Myocyte (in vitro differentiated cells): ENCODE measurements at regions not wholly inside any gene's neighbourhood (a gene's known extent, or its start where the extent isn't known, plus 50 kb on each side); places are given as distances from the start of the nearest gene placed in this dataset.

Experiments
- DNase-seq: peaks from one replicate; pipeline ENCODE4 v3.0.0-alpha.2; 2012; ENCODE audit warnings: low read depth

- DNase-seq = no peak
Measured at GRCh38 chr10:25661632-25662031, 272.4 kb upstream of the MYO3A start.

- no peak for DNase-seq
Measured at GRCh38 chr10:25666276-25666675, 267.8 kb upstream of the MYO3A start.

GRCh38 chr10:25675204-25675603 lies 258.8 kb upstream of the MYO3A start:
- DNase-seq = no peak

GRCh38 chr10:25675615-25676014 lies 258.4 kb upstream of the MYO3A start:
- no peak for DNase-seq

- no peak for DNase-seq
Measured at GRCh38 chr10:25678220-25678619, 255.8 kb upstream of the MYO3A start.

- no peak for DNase-seq
Measured at GRCh38 chr10:25678666-25679065, 255.4 kb upstream of the MYO3A start.

- peak; percentile 36 for DNase-seq
Measured at GRCh38 chr10:25682203-25682851, 251.7 kb upstream of the MYO3A start.

GRCh38 chr10:25683344-25683743 lies 250.7 kb upstream of the MYO3A start:
- DNase-seq = no peak

- DNase-seq = no peak
Measured at GRCh38 chr10:25687521-25687920, 246.5 kb upstream of the MYO3A start.

GRCh38 chr10:25689346-25690100 lies 244.5 kb upstream of the MYO3A start:
- peak; percentile 7 for DNase-seq

GRCh38 chr10:25692761-25693160 lies 241.3 kb upstream of the MYO3A start:
- DNase-seq = no peak

- DNase-seq = no peak
Measured at GRCh38 chr10:25694206-25694933, 239.7 kb upstream of the MYO3A start.

- no peak for DNase-seq
Measured at GRCh38 chr10:25694971-25695370, 239.1 kb upstream of the MYO3A start.

GRCh38 chr10:25695586-25695985 lies 238.4 kb upstream of the MYO3A start:
- DNase-seq = no peak

GRCh38 chr10:25696013-25696708 lies 237.9 kb upstream of the MYO3A start:
- no peak for DNase-seq

- no peak for DNase-seq
Measured at GRCh38 chr10:25697412-25697811, 236.6 kb upstream of the MYO3A start.

- no peak for DNase-seq
Measured at GRCh38 chr10:25698638-25699037, 235.4 kb upstream of the MYO3A start.

GRCh38 chr10:25699631-25700030 lies 234.4 kb upstream of the MYO3A start:
- DNase-seq = no peak

GRCh38 chr10:25701652-25702051 lies 232.4 kb upstream of the MYO3A start:
- no peak for DNase-seq

- no peak for DNase-seq
Measured at GRCh38 chr10:25704622-25705021, 229.4 kb upstream of the MYO3A start.

GRCh38 chr10:25707572-25707971 lies 226.5 kb upstream of the MYO3A start:
- no peak for DNase-seq
